Fibroblast of lung (primary cell): ENCODE measurements at regions not wholly inside any gene's neighbourhood (a gene's known extent, or its start where the extent isn't known, plus 50 kb on each side); places are given as distances from the start of the nearest gene placed in this dataset.

Experiments
- DNase-seq, 2 donors: peaks; one replicate each; pipeline versions ENCODE4 v3.0.0 to v3.0.0-alpha.2; 2010; ENCODE audit warnings: low read depth in 2 of 2
- H2AFZ ChIP-seq: 2 replicates; pipeline ENCODE4 v1.5.1; 2012; ENCODE audit warnings: low read length, control low read depth, inconsistent platforms
- H3K27ac ChIP-seq: 2 replicates; pipeline ENCODE4 v1.5.1; 2011; ENCODE audit warnings: low read length, control low read depth; ENCODE audit not compliant: insufficient read depth
- H3K27me3 ChIP-seq: 2 replicates; pipeline ENCODE4 v1.5.1; 2011; ENCODE audit warnings: mild to moderate bottlenecking, low read length; ENCODE audit not compliant: control insufficient read depth, insufficient read depth
- H3K36me3 ChIP-seq: 2 replicates; pipeline ENCODE4 v1.5.1; 2011; ENCODE audit warnings: low read length; ENCODE audit not compliant: control insufficient read depth, insufficient read depth
- H3K4me1 ChIP-seq: 2 replicates; pipeline ENCODE4 v1.5.1; 2011; ENCODE audit warnings: low read length; ENCODE audit not compliant: control insufficient read depth, insufficient read depth; ENCODE audit errors: extremely low read depth
- H3K4me2 ChIP-seq: 2 replicates; pipeline ENCODE4 v1.5.1; 2011; ENCODE audit warnings: low read length, control low read depth; ENCODE audit not compliant: insufficient read depth; ENCODE audit errors: extremely low read depth
- H3K4me3 ChIP-seq, 4 experiments: fragments of 200-600 bp in 1 of 4; sonication (generic) in 1 of 4; replicated peaks in 1 of 4; 2 replicates each; pipeline ENCODE4 v1.5.1; 2011 to 2016; ENCODE audit warnings: low read length in 4 of 4, low read depth in 3 of 4, mild to moderate bottlenecking in 3 of 4, control low read depth in 2 of 4, inconsistent platforms in 1 of 4, mixed read lengths in 1 of 4; ENCODE audit not compliant: insufficient read depth in 1 of 4; ENCODE audit errors: control extremely low read depth in 1 of 4
- H3K79me2 ChIP-seq: 2 replicates; pipeline ENCODE4 v1.5.1; 2012; ENCODE audit warnings: mild to moderate bottlenecking, low read length, inconsistent platforms; ENCODE audit not compliant: control insufficient read depth, insufficient read depth
- H3K9ac ChIP-seq: 2 replicates; pipeline ENCODE4 v1.5.1; 2011; ENCODE audit warnings: mild to moderate bottlenecking, low read length, control low read depth; ENCODE audit not compliant: insufficient read depth
- H3K9me3 ChIP-seq: 2 replicates; pipeline ENCODE4 v1.5.1; 2012; ENCODE audit warnings: low read depth, low read length; ENCODE audit not compliant: control insufficient read depth, insufficient read depth
- H4K20me1 ChIP-seq: 2 replicates; pipeline ENCODE4 v1.5.1; 2011; ENCODE audit warnings: low read length; ENCODE audit not compliant: control insufficient read depth, insufficient read depth; ENCODE audit errors: extremely low read depth
- EZH2 ChIP-seq: IDR thresholded peaks from 2 replicates; pipeline ENCODE4 v1.5.1; 2012; ENCODE audit warnings: low read length, control low read depth, mild to moderate bottlenecking; ENCODE audit errors: missing control alignments
- TF ChIP-seq, protein P1 (sequence below), 2 donors: IDR thresholded peaks in 1 of 2; conservative IDR thresholded peaks in 1 of 2; 1 replicate in 1 of 2; 2 replicates in 1 of 2; pipeline ENCODE4 v1.5.1; 2011 to 2012; ENCODE audit warnings: low read length in 2 of 2, control low read depth in 1 of 2, inconsistent platforms in 1 of 2, low read depth in 1 of 2, mild to moderate bottlenecking in 1 of 2

- H3K36me3 ChIP-seq: no peaks in the 10 kb centered on the region
- H3K79me2 ChIP-seq: no peaks in the 10 kb centered on the region
- no peak overlapping the region for H3K9ac ChIP-seq
- no peak overlapping the region for H3K4me3 ChIP-seq
- H3K27ac ChIP-seq: no peak overlapping the region
- no peaks in the 10 kb centered on the region for H3K27me3 ChIP-seq
- DNase-seq: no peak
- TF ChIP-seq EZH2: no peak
- TF ChIP-seq, protein P1, sequence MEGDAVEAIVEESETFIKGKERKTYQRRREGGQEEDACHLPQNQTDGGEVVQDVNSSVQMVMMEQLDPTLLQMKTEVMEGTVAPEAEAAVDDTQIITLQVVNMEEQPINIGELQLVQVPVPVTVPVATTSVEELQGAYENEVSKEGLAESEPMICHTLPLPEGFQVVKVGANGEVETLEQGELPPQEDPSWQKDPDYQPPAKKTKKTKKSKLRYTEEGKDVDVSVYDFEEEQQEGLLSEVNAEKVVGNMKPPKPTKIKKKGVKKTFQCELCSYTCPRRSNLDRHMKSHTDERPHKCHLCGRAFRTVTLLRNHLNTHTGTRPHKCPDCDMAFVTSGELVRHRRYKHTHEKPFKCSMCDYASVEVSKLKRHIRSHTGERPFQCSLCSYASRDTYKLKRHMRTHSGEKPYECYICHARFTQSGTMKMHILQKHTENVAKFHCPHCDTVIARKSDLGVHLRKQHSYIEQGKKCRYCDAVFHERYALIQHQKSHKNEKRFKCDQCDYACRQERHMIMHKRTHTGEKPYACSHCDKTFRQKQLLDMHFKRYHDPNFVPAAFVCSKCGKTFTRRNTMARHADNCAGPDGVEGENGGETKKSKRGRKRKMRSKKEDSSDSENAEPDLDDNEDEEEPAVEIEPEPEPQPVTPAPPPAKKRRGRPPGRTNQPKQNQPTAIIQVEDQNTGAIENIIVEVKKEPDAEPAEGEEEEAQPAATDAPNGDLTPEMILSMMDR (conservative IDR thresholded peaks at IDR 0.05 in 1 of 2, IDR thresholded peaks at IDR 0.05 in 1 of 2; ENCODE audit: low read depth in 1 of 2, low read length in 2 of 2): no peak
- H2AFZ ChIP-seq: no peak overlapping the region
- H3K9me3 ChIP-seq: no peaks in the 10 kb centered on the region
- H4K20me1 ChIP-seq: no peaks in the 10 kb centered on the region
- H3K4me1 ChIP-seq: no peaks in the 10 kb centered on the region
- no peak overlapping the region for H3K4me2 ChIP-seq
These were observed 74.6 kb upstream of the NWD2 start for GRCh38 chr4:37169956-37170355.

- no peak overlapping the region for H3K9ac ChIP-seq
- DNase-seq: no peak
- no peaks in the 10 kb centered on the region for H4K20me1 ChIP-seq
- no peak for TF ChIP-seq EZH2
- TF ChIP-seq, protein P1 (conservative IDR thresholded peaks at IDR 0.05 in 1 of 2, IDR thresholded peaks at IDR 0.05 in 1 of 2; ENCODE audit: low read depth in 1 of 2, low read length in 2 of 2): no peak
- H2AFZ ChIP-seq: no peak overlapping the region
- no peaks in the 10 kb centered on the region for H3K27me3 ChIP-seq
- no peaks in the 10 kb centered on the region for H3K9me3 ChIP-seq
- no peaks in the 10 kb centered on the region for H3K36me3 ChIP-seq
- no peak overlapping the region for H3K4me3 ChIP-seq
- H3K4me1 ChIP-seq: no peaks in the 10 kb centered on the region
- H3K4me2 ChIP-seq: no peak overlapping the region
- no peaks in the 10 kb centered on the region for H3K79me2 ChIP-seq
- no peak overlapping the region for H3K27ac ChIP-seq
These were observed 56.4 kb upstream of the NWD2 start for GRCh38 chr4:37188100-37188499.
